ENCODE measurements at regions not wholly inside any gene's neighbourhood (a gene's known extent, or its start where the extent isn't known, plus 50 kb on each side); places are given as distances from the start of the nearest gene placed in this dataset.

DNA sequence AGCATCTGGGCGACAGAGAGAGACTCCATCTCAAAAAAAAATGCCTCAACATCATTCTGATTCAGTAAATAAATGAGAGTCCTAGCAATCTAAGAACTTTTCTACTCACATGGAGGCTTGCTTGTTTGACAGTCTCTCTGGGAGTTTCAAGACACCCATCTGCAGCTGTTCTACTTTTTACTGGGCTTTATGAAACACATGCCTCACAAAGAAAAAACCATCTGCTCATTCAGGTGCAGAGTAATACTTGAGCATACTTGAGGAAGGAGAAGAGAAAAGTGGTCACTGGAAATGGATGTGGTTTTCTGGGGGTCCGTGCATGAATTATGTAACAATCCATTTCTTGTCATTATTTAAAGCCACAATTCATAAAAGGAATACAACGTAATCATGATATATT lies 87.1 kb upstream of the DDX53 start:
- Histone ChIP-seq H3K4me1 (ENCODE audit: control insufficient read depth in 5 of 5, insufficient read depth in 5 of 5, low read length in 5 of 5) (no peaks in the 10 kb centered on the region), H3K4me3 (no peak overlapping the region), H3K9ac (ENCODE audit: insufficient read depth in 1 of 2, low read length in 2 of 2) (no peak overlapping the region), H3K27me3 (ENCODE audit: control insufficient read depth in 3 of 3, insufficient read depth in 3 of 3, low read length in 2 of 3) (no peaks in the 10 kb centered on the region), H3K9me3 (ENCODE audit: control insufficient read depth in 4 of 4, insufficient read depth in 3 of 4, low read length in 3 of 4) (no peaks in the 10 kb centered on the region), H3K36me3 (ENCODE audit: control insufficient read depth in 4 of 4, insufficient read depth in 4 of 4, low read length in 4 of 4) (no peaks in the 10 kb centered on the region), H3K27ac (ENCODE audit: low read depth in 1 of 2, low read length in 1 of 2) (no peak overlapping the region)
- WGBS, 2 donors, result 42 to 44% methylated on average over 3 of the region's 3 CpGs
- ATAC-seq (ENCODE audit: insufficient read depth, low FRiP score), result no peak
- no peak for DNase-seq
- TF ChIP-seq, protein P1, sequence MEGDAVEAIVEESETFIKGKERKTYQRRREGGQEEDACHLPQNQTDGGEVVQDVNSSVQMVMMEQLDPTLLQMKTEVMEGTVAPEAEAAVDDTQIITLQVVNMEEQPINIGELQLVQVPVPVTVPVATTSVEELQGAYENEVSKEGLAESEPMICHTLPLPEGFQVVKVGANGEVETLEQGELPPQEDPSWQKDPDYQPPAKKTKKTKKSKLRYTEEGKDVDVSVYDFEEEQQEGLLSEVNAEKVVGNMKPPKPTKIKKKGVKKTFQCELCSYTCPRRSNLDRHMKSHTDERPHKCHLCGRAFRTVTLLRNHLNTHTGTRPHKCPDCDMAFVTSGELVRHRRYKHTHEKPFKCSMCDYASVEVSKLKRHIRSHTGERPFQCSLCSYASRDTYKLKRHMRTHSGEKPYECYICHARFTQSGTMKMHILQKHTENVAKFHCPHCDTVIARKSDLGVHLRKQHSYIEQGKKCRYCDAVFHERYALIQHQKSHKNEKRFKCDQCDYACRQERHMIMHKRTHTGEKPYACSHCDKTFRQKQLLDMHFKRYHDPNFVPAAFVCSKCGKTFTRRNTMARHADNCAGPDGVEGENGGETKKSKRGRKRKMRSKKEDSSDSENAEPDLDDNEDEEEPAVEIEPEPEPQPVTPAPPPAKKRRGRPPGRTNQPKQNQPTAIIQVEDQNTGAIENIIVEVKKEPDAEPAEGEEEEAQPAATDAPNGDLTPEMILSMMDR (IDR thresholded peaks at IDR 0.05; ENCODE audit: control extremely low read depth, extremely low read depth), result no peak

DNA sequence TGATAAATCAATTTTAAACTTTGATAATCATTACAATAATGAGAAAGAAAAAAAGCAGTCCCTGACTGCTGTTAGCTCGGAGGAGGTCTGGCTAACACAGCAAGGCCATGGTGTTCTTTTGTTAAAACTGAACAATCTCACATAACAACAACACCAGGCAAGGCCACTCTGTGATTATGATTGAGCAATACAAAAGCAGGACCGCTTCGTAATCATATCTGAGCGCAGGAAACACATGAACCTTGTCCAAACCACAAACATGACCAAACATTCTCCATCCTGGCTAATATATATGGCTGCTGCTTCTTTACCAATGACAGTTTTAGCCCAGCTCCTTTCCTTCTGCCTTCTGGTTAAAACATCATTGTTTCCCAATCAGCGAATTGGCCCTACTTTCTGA lies 76.8 kb upstream of the DDX53 start:
- 34 to 47% methylated on average over 5 of the region's 5 CpGs for WGBS, 2 donors
- peaks cover 0 to 3% (median 0%) of the 10 kb centered on the region in 4 donors for H3K9me3 ChIP-seq (ENCODE audit: control insufficient read depth in 4 of 4, insufficient read depth in 3 of 4, low read length in 3 of 4)
- H3K9ac ChIP-seq (ENCODE audit: insufficient read depth in 1 of 2, low read length in 2 of 2), result no peak overlapping the region
- H3K27me3 ChIP-seq (ENCODE audit: control insufficient read depth in 3 of 3, insufficient read depth in 3 of 3, low read length in 2 of 3), result peaks cover 0 to 12% (median 5%) of the 10 kb centered on the region in 3 donors
- no peaks in the 10 kb centered on the region for H3K4me1 ChIP-seq (ENCODE audit: control insufficient read depth in 5 of 5, insufficient read depth in 5 of 5, low read length in 5 of 5)
- H3K27ac ChIP-seq (ENCODE audit: low read depth in 1 of 2, low read length in 1 of 2), result no peak overlapping the region
- ATAC-seq (ENCODE audit: insufficient read depth, low FRiP score), result no peak
- no peak for DNase-seq
- H3K4me3 ChIP-seq, result no peak overlapping the region
- H3K36me3 ChIP-seq (ENCODE audit: control insufficient read depth in 4 of 4, insufficient read depth in 4 of 4, low read length in 4 of 4), result no peaks in the 10 kb centered on the region
- TF ChIP-seq, protein P1 (IDR thresholded peaks at IDR 0.05; ENCODE audit: control extremely low read depth, extremely low read depth), result no peak

DNA sequence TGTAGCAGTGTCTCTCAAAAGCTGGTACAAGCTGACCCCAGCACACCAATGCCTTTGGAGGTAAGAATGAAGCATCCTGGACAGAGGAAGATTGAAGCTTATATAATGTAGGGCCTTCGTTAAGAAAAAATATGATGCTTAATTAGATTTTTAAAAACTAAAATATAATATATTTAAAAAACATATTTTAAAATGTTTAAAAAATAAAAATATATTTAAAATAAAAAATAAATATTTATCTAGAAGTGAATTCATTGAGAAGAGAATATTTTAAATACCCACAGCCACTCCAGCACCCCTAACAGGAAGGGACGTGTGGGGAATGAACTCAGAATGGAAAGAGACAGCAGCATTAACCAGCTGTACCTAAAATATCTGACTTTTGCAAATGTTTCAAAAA lies 65.1 kb upstream of the DDX53 start:
- 75 to 94% methylated on average over 2 of the region's 2 CpGs for WGBS, 2 donors
- TF ChIP-seq, protein P1 (IDR thresholded peaks at IDR 0.05; ENCODE audit: control extremely low read depth, extremely low read depth), result no peak
- H3K4me3 ChIP-seq, result no peak overlapping the region
- H3K27me3 ChIP-seq (ENCODE audit: control insufficient read depth in 3 of 3, insufficient read depth in 3 of 3, low read length in 2 of 3), result peaks cover 0 to 5% (median 0%) of the 10 kb centered on the region in 3 donors
- H3K36me3 ChIP-seq (ENCODE audit: control insufficient read depth in 4 of 4, insufficient read depth in 4 of 4, low read length in 4 of 4), result no peaks in the 10 kb centered on the region
- H3K27ac ChIP-seq (ENCODE audit: low read depth in 1 of 2, low read length in 1 of 2), result no peak overlapping the region
- DNase-seq (no peak), ATAC-seq (ENCODE audit: insufficient read depth, low FRiP score) (no peak)
- no peaks in the 10 kb centered on the region for H3K4me1 ChIP-seq (ENCODE audit: control insufficient read depth in 5 of 5, insufficient read depth in 5 of 5, low read length in 5 of 5)
- no peaks in the 10 kb centered on the region for H3K9me3 ChIP-seq (ENCODE audit: control insufficient read depth in 4 of 4, insufficient read depth in 3 of 4, low read length in 3 of 4)
- no peak overlapping the region for H3K9ac ChIP-seq (ENCODE audit: insufficient read depth in 1 of 2, low read length in 2 of 2)

DNA sequence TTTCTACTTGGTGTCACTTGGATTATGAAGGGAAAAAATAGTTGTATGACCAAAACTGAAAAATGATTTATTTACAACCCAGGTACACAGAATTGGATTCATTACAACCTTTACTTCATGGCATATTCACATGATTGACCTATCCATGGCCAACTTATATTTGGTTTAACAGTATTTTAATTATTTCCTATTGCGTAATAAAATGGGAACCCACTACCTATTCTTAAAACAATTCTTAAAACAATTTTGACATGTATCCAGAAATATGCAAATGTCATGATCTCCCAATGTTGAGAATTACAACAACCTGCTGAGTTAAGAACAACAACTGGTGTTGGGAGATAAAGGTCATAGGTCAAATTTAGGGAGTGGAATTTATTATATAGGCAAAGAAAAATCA lies 54.8 kb upstream of the DDX53 start:
- DNase-seq, result no peak
- no peak overlapping the region for H3K9ac ChIP-seq (ENCODE audit: insufficient read depth in 1 of 2, low read length in 2 of 2)
- TF ChIP-seq, protein P1 (IDR thresholded peaks at IDR 0.05; ENCODE audit: control extremely low read depth, extremely low read depth), result no peak
- 82 to 87% methylated on average over 1 of the region's 1 CpG for WGBS, 2 donors
- no peak for ATAC-seq (ENCODE audit: insufficient read depth, low FRiP score)
- H3K9me3 ChIP-seq (ENCODE audit: control insufficient read depth in 4 of 4, insufficient read depth in 3 of 4, low read length in 3 of 4), result no peaks in the 10 kb centered on the region
- no peak overlapping the region for H3K27ac ChIP-seq (ENCODE audit: low read depth in 1 of 2, low read length in 1 of 2)
- H3K4me1 ChIP-seq (ENCODE audit: control insufficient read depth in 5 of 5, insufficient read depth in 5 of 5, low read length in 5 of 5), result no peaks in the 10 kb centered on the region
- H3K4me3 ChIP-seq, result no peak overlapping the region
- no peaks in the 10 kb centered on the region for H3K27me3 ChIP-seq (ENCODE audit: control insufficient read depth in 3 of 3, insufficient read depth in 3 of 3, low read length in 2 of 3)
- no peaks in the 10 kb centered on the region for H3K36me3 ChIP-seq (ENCODE audit: control insufficient read depth in 4 of 4, insufficient read depth in 4 of 4, low read length in 4 of 4)
